Right lobe of liver (tissue), 6 donors: ENCODE measurements at regions not wholly inside any gene's neighbourhood (a gene's known extent, or its start where the extent isn't known, plus 50 kb on each side); places are given as distances from the start of the nearest gene placed in this dataset.
A peak's percentile ranks its signal among the peaks of the same experiment; 100 is the strongest.
"Not testable (repeated sequence)": the region's sequence is repeated elsewhere in the genome, so short reads cannot be mapped to it uniquely, and the experiment has no call there.

ENCODE experiments used
- ATAC-seq, 4 donors: fragments of 200-7000 bp; cut with Tn5 transposase; one replicate each; pipeline ENCODE4 v1.9.1; 2020; ENCODE audit warnings: mild to moderate bottlenecking in 4 of 4, moderate library complexity in 4 of 4
- DNase-seq, 3 donors: peaks; one replicate each; pipeline ENCODE4 v3.0.0-alpha.2; 2020
- H3K27ac ChIP-seq, 3 donors: fragments of 200-600 bp; one replicate each; pipeline ENCODE4 v1.8.0; 2022
- H3K27me3 ChIP-seq, 2 donors: fragments of 200-600 bp; one replicate each; pipeline ENCODE4 v1.8.0; 2022
- H3K36me3 ChIP-seq, 4 donors: fragments of 200-600 bp; sonication (generic) in 1 of 4; one replicate each; pipeline versions ENCODE4 v1.5.1 to v1.8.0; 2017 to 2022; ENCODE audit warnings: control low read depth in 1 of 4
- H3K4me1 ChIP-seq, 4 donors: fragments of 200-600 bp; sonication (generic) in 1 of 4; one replicate each; pipeline versions ENCODE4 v1.5.1 to v1.8.0; 2017 to 2022; ENCODE audit warnings: control low read depth in 1 of 4
- H3K4me3 ChIP-seq, 3 donors: fragments of 200-600 bp; one replicate each; pipeline ENCODE4 v1.8.0; 2022
- H3K9me3 ChIP-seq, 4 donors: fragments of 200-600 bp; sonication (generic) in 1 of 4; one replicate each; pipeline versions ENCODE4 v1.5.1 to v1.8.0; 2017 to 2022; ENCODE audit warnings: control low read depth in 1 of 4
- CTCF ChIP-seq, 4 donors: fragments of 200-600 bp in 3 of 4; fragments of 450-650 bp in 1 of 4; IDR thresholded peaks; one replicate each; pipeline versions ENCODE4 v1.5.1 to v1.8.0; 2016 to 2022; ENCODE audit warnings: antibody characterized with exemption in 4 of 4, mild to moderate bottlenecking in 2 of 4
- POLR2A ChIP-seq: fragments of 450-650 bp; IDR thresholded peaks from one replicate; pipeline ENCODE4 v1.6.1; 2017; ENCODE audit warnings: antibody characterized with exemption, mild to moderate bottlenecking
- WGBS: methylation state at CpG from one replicate; pipeline ENCODE4 v1.1.6; 2018; ENCODE audit warnings: low coverage, low lambda C conversion rate; ENCODE audit not compliant: insufficient coverage; ENCODE audit errors: missing lambda C conversion rate; 5-methylcytosine and 5-hydroxymethylcytosine counted together
- intact Hi-C, 2 donors: fragments of 100-400 bp; cut with DNase I; formaldehyde crosslinking; loops; one replicate each; pipeline versions ENCODE4 v1.11.2 to v1.14.1; 2022
- donor health status: DM: no; HTN: yes; CAD: no.
- donor health status: DM: no; HTN: no; CAD: no.
- donor health status: DM: no; HTN: no; CAD: no.
- donor health status: DM: no; HTN: yes; CAD: no.
- donor health status: DM: no; HTN: yes; CAD: no.

GRCh38 chr9:97222393-97222792 is 85.1 kb upstream of the CCDC180 start:
- H3K9me3 ChIP-seq, H3K4me3 ChIP-seq, H3K27ac ChIP-seq, H3K4me1 ChIP-seq, H3K36me3 ChIP-seq, ATAC-seq, intact Hi-C loops, H3K27me3 ChIP-seq: not testable (repeated sequence)
- WGBS = no CpG with 5 or more reads among the region's 21 CpGs
- peak in 2 of 3 donors; percentile 17 to 66 for DNase-seq

DNA sequence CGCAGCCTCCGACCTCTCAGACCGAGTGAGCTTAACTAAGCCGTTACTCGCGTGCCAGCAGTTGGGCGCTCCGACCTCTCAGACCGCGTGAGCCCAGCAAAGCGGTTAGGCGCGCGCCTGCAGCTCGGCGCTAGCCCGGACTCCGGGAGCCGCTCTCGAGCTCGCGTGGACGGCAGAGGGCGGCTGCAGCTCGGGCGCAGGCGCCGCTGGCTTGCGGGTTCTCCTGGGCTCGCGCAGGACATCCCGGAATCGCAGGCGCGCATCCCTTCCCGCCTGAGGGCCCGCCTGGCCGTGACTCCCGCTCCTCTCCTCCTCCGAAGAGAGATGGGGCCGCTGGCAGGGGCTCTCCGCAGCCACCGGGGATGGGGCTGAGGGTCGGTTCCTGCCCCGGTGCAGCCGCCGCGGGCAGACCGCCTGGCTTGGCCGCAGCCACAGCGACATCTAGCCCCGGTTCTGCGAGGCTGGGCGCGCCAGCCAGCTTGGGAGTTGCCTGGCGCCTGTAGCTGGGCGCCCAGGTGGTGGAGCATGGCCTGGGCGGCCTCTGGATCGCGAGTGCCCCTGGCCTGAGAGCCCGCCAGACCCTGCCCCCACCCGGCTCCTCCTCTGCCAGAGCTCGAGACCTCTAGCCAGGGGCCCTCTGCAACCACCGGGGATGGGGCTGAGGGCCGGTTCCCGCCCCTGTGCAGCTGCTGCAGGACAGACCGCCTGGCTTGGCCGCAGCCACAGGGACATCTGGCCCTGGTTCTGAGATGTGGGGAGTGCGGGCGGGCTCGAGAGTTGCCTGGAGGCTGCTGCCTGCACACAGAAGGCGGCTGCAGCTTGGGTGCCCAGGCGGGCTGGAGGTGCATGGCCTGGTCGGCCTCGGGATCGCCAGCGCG is 85.7 kb upstream of the CCDC180 start:
- ATAC-seq (peak; percentile 97 to 100 (median 99)), DNase-seq (peak; percentile 72 to 80 (median 76))
- H3K27ac ChIP-seq, H3K9me3 ChIP-seq, H3K27me3 ChIP-seq, H3K4me1 ChIP-seq, intact Hi-C loops, H3K36me3 ChIP-seq: not testable (repeated sequence)
- peak overlapping the region in 2 of 3 donors; percentile 11 to 40 for H3K4me3 ChIP-seq
- 26% methylated on average over 8 of the region's 78 CpGs for WGBS
- peak in 3 of 4 donors; percentile 19 to 39 (median 20) for TF ChIP-seq CTCF (IDR thresholded peaks at IDR 0.05)

- Histone ChIP-seq H3K27ac (no peak overlapping the region), H3K36me3 (no peaks in the 10 kb centered on the region), H3K4me1 (peaks cover 0 to 4% (median 0%) of the 10 kb centered on the region in 4 donors), H3K9me3 (no peaks in the 10 kb centered on the region), H3K4me3 (peak overlapping the region in 2 of 3 donors; percentile 11 to 40), H3K27me3 (peaks cover 0 to 7% of the 10 kb centered on the region in 2 donors)
- ATAC-seq (peak; percentile 7 to 51 (median 14)), DNase-seq (no peak)
- intact Hi-C loops = no loop called here
- WGBS = 7% methylated on average over 16 of the region's 44 CpGs
- TF ChIP-seq POLR2A (no peak), CTCF (IDR thresholded peaks at IDR 0.05) (no peak)
These were observed 86.5 kb upstream of the CCDC180 start for GRCh38 chr9:97220894-97221477.

GRCh38 chr9:97220396-97220795 is 87.1 kb upstream of the CCDC180 start:
- ATAC-seq, DNase-seq, H3K4me3 ChIP-seq, H3K36me3 ChIP-seq, intact Hi-C loops, H3K27me3 ChIP-seq, H3K27ac ChIP-seq, H3K4me1 ChIP-seq, H3K9me3 ChIP-seq: not testable (repeated sequence)
- WGBS = 46% methylated on average over 3 of the region's 3 CpGs

GRCh38 chr9:97219443-97220140 is 87.9 kb upstream of the CCDC180 start:
- H3K4me3 ChIP-seq, intact Hi-C loops, H3K9me3 ChIP-seq, H3K27ac ChIP-seq, ATAC-seq, H3K36me3 ChIP-seq, H3K27me3 ChIP-seq, H3K4me1 ChIP-seq, DNase-seq: not testable (repeated sequence)
- 58% methylated on average over 10 of the region's 12 CpGs for whole genome bisulfite sequencing

DNA sequence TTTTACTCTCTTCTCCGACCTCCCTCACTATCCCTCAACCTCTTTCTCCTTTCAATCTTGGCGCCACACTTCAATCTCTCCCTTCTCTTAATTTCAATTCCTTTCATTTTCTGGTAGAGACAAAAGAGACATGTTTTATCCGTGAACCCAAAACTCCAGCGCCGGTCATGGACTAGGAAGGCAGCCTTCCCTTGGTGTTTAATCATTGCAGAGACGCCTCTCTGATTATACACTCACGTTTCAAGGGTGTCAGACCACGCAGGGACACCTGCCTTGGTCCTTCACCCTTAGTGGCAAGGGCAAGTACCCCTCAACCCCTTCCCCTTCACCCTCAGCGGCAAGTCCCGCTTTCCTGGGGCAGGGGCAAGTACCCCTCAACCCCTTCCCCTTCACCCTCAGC is 92.3 kb upstream of the CCDC180 start:
- H3K27ac ChIP-seq, H3K36me3 ChIP-seq, H3K9me3 ChIP-seq, ATAC-seq, intact Hi-C loops, H3K4me3 ChIP-seq, H3K27me3 ChIP-seq, H3K4me1 ChIP-seq, DNase-seq: not testable (repeated sequence)
- WGBS = 78% methylated on average over 5 of the region's 10 CpGs

DNA sequence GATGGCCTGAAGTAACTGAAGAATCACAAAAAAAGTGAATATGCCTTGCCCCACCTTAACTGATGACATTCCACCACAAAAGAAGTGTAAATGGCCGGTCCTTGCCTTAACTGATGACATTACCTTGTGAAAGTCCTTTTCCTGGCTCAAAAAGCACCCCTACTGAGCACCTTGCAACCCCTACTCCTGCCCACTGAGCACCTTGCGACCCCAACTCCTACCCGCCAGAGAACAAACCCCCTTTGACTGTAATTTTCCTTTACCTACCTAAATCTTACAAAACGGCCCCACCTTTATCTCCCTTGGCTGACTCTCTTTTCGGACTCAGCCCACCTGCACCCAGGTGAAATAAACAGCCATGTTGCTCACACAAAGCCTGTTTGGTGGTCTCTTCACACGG is 92.9 kb upstream of the CCDC180 start:
- WGBS = 60% methylated on average over 5 of the region's 6 CpGs
- DNase-seq, H3K9me3 ChIP-seq, H3K27ac ChIP-seq, H3K4me3 ChIP-seq, H3K36me3 ChIP-seq, H3K27me3 ChIP-seq, ATAC-seq, H3K4me1 ChIP-seq, intact Hi-C loops: not testable (repeated sequence)

DNA sequence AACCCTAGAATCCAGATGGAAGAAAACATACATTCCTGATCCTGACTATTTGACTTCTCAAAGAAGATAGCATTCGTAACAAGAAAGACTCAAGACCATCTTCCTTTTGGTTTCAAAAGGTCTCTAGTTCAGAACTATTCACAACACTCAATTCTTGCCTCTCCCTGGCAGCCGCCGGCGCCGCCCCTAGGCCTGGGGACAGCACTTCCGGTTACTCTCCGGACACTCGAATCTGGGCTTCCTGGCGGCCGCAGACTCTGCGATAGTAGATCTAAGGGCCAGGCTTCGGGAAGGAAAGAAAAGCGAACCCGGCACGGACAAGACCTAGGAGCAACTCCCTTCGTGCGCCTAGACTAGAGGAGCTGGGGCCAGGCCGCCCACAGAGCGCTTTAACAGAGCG is 107.8 kb upstream of the CCDC180 start:
- ATAC-seq = peak; percentile 54 to 70 (median 66)

DNA sequence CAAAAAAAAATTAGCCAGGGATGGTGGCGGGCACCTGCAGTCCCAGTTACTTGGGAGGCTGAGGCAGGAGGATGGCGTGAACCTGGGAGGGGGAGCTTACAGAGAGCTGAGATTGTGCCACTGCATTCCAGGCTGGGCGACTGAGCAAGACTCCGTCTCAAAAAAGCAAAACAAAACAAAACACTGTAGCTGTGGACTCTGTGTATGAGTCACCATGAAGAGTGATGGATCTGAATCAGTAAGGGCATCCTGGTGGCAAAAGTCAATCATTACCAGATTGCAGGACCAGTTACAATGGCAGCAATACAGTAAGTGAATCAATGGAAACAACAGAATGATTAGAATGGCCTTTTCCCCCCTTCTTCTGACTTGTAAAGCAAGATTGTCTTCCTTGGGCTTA is 113.7 kb upstream of the CCDC180 start:
- DNase-seq, H3K27me3 ChIP-seq, H3K4me3 ChIP-seq, H3K4me1 ChIP-seq, ATAC-seq, H3K9me3 ChIP-seq, H3K27ac ChIP-seq, intact Hi-C loops, H3K36me3 ChIP-seq: not testable (repeated sequence)
- WGBS = no CpG with 5 or more reads among the region's 4 CpGs

More for the DNA sequence above, 107.8 kb upstream of the CCDC180 start:
- H3K27ac ChIP-seq, H3K36me3 ChIP-seq, H3K27me3 ChIP-seq, DNase-seq, H3K4me3 ChIP-seq, H3K9me3 ChIP-seq, intact Hi-C loops, H3K4me1 ChIP-seq: not testable (repeated sequence)
- 92% methylated on average over 11 of the region's 20 CpGs for WGBS
